ENCODE measurements at regions not wholly inside any gene's neighbourhood (a gene's known extent, or its start where the extent isn't known, plus 50 kb on each side); places are given as distances from the start of the nearest gene placed in this dataset.
A peak's percentile ranks its signal among the peaks of the same experiment; 100 is the strongest.

GRCh38 chr12:94815958-94816357 is 165.6 kb upstream of the TMCC3 start:
- Histone ChIP-seq H3K4me3 (ENCODE audit: low read depth in 1 of 3, low read length in 3 of 3) (no peak overlapping the region), H3K36me3 (ENCODE audit: control insufficient read depth in 3 of 3, insufficient read depth in 2 of 3, low read depth in 1 of 3, low read length in 3 of 3) (no peaks in the 10 kb centered on the region), H3K4me1 (ENCODE audit: control insufficient read depth in 3 of 3, insufficient read depth in 2 of 3, low read depth in 1 of 3, low read length in 2 of 3) (no peaks in the 10 kb centered on the region), H3K9me3 (ENCODE audit: control insufficient read depth in 2 of 2, insufficient read depth in 1 of 2, low read depth in 1 of 2, low read length in 1 of 2) (peaks cover 3 to 10% of the 10 kb centered on the region in 2 donors), H3K27me3 (ENCODE audit: control insufficient read depth in 3 of 3, insufficient read depth in 3 of 3, low read length in 3 of 3) (peaks cover 0 to 6% (median 0%) of the 10 kb centered on the region in 3 donors), H3K27ac (ENCODE audit: low read depth in 1 of 3, low read length in 2 of 3) (peak overlapping the region in 1 of 3 donors; percentile 34)
- no peak for DNase-seq
- WGBS, 3 donors, result 61 to 67% (median 66%) methylated on average over 7 of the region's 7 CpGs
- FAIRE-seq, result no peak

- Histone ChIP-seq H3K4me3 (ENCODE audit: low read depth in 1 of 3, low read length in 3 of 3) (no peak overlapping the region), H3K27me3 (ENCODE audit: control insufficient read depth in 3 of 3, insufficient read depth in 3 of 3, low read length in 3 of 3) (peaks cover 0 to 6% (median 0%) of the 10 kb centered on the region in 3 donors), H3K4me1 (ENCODE audit: control insufficient read depth in 3 of 3, insufficient read depth in 2 of 3, low read depth in 1 of 3, low read length in 2 of 3) (no peaks in the 10 kb centered on the region), H3K9me3 (ENCODE audit: control insufficient read depth in 2 of 2, insufficient read depth in 1 of 2, low read depth in 1 of 2, low read length in 1 of 2) (peaks cover 3 to 13% of the 10 kb centered on the region in 2 donors), H3K36me3 (ENCODE audit: control insufficient read depth in 3 of 3, insufficient read depth in 2 of 3, low read depth in 1 of 3, low read length in 3 of 3) (no peaks in the 10 kb centered on the region), H3K27ac (ENCODE audit: low read depth in 1 of 3, low read length in 2 of 3) (no peak overlapping the region)
- no peak for DNase-seq
- WGBS, 3 donors, result 75 to 88% (median 84%) methylated on average over 2 of the region's 2 CpGs
- no peak for FAIRE-seq
Measured at GRCh38 chr12:94815450-94815849, 165.1 kb upstream of the TMCC3 start.

GRCh38 chr12:94813314-94813713 is 163.0 kb upstream of the TMCC3 start:
- FAIRE-seq, result no peak
- WGBS, 3 donors, result 33 to 79% (median 36%) methylated on average over 2 of the region's 2 CpGs

GRCh38 chr12:94812345-94812744 is 162.0 kb upstream of the TMCC3 start:
- H3K27me3 ChIP-seq (ENCODE audit: control insufficient read depth in 3 of 3, insufficient read depth in 3 of 3, low read length in 3 of 3), result peaks cover 0 to 6% (median 0%) of the 10 kb centered on the region in 3 donors
- 85 to 93% (median 86%) methylated on average over 2 of the region's 2 CpGs for WGBS, 3 donors
- H3K9me3 ChIP-seq (ENCODE audit: control insufficient read depth in 2 of 2, insufficient read depth in 1 of 2, low read depth in 1 of 2, low read length in 1 of 2), result peaks cover 3 to 13% of the 10 kb centered on the region in 2 donors
- no peaks in the 10 kb centered on the region for H3K4me1 ChIP-seq (ENCODE audit: control insufficient read depth in 3 of 3, insufficient read depth in 2 of 3, low read depth in 1 of 3, low read length in 2 of 3)
- H3K36me3 ChIP-seq (ENCODE audit: control insufficient read depth in 3 of 3, insufficient read depth in 2 of 3, low read depth in 1 of 3, low read length in 3 of 3), result no peaks in the 10 kb centered on the region
- H3K4me3 ChIP-seq (ENCODE audit: low read depth in 1 of 3, low read length in 3 of 3), result no peak overlapping the region
- no peak for DNase-seq
- no peak for FAIRE-seq
- H3K27ac ChIP-seq (ENCODE audit: low read depth in 1 of 3, low read length in 2 of 3), result no peak overlapping the region

More at GRCh38 chr12:94813314-94813713, 163.0 kb upstream of the TMCC3 start:
- peaks cover 3 to 13% of the 10 kb centered on the region in 2 donors for H3K9me3 ChIP-seq (ENCODE audit: control insufficient read depth in 2 of 2, insufficient read depth in 1 of 2, low read depth in 1 of 2, low read length in 1 of 2)
- peaks cover 0 to 6% (median 0%) of the 10 kb centered on the region in 3 donors for H3K27me3 ChIP-seq (ENCODE audit: control insufficient read depth in 3 of 3, insufficient read depth in 3 of 3, low read length in 3 of 3)
- DNase-seq, result no peak
- no peak overlapping the region for H3K4me3 ChIP-seq (ENCODE audit: low read depth in 1 of 3, low read length in 3 of 3)
- no peaks in the 10 kb centered on the region for H3K4me1 ChIP-seq (ENCODE audit: control insufficient read depth in 3 of 3, insufficient read depth in 2 of 3, low read depth in 1 of 3, low read length in 2 of 3)
- no peaks in the 10 kb centered on the region for H3K36me3 ChIP-seq (ENCODE audit: control insufficient read depth in 3 of 3, insufficient read depth in 2 of 3, low read depth in 1 of 3, low read length in 3 of 3)
- H3K27ac ChIP-seq (ENCODE audit: low read depth in 1 of 3, low read length in 2 of 3), result no peak overlapping the region

GRCh38 chr12:94811611-94812010 is 161.3 kb upstream of the TMCC3 start:
- H3K4me3 ChIP-seq (ENCODE audit: low read depth in 1 of 3, low read length in 3 of 3), result no peak overlapping the region
- H3K36me3 ChIP-seq (ENCODE audit: control insufficient read depth in 3 of 3, insufficient read depth in 2 of 3, low read depth in 1 of 3, low read length in 3 of 3), result no peaks in the 10 kb centered on the region
- peaks cover 0 to 5% (median 0%) of the 10 kb centered on the region in 3 donors for H3K4me1 ChIP-seq (ENCODE audit: control insufficient read depth in 3 of 3, insufficient read depth in 2 of 3, low read depth in 1 of 3, low read length in 2 of 3)
- peaks cover 0 to 6% (median 0%) of the 10 kb centered on the region in 3 donors for H3K27me3 ChIP-seq (ENCODE audit: control insufficient read depth in 3 of 3, insufficient read depth in 3 of 3, low read length in 3 of 3)
- H3K9me3 ChIP-seq (ENCODE audit: control insufficient read depth in 2 of 2, insufficient read depth in 1 of 2, low read depth in 1 of 2, low read length in 1 of 2), result peaks cover 3 to 13% of the 10 kb centered on the region in 2 donors
- FAIRE-seq (no peak), DNase-seq (no peak)
- H3K27ac ChIP-seq (ENCODE audit: low read depth in 1 of 3, low read length in 2 of 3), result no peak overlapping the region

- no peaks in the 10 kb centered on the region for H3K36me3 ChIP-seq (ENCODE audit: control insufficient read depth in 3 of 3, insufficient read depth in 2 of 3, low read depth in 1 of 3, low read length in 3 of 3)
- H3K27me3 ChIP-seq (ENCODE audit: control insufficient read depth in 3 of 3, insufficient read depth in 3 of 3, low read length in 3 of 3), result no peaks in the 10 kb centered on the region
- H3K9me3 ChIP-seq (ENCODE audit: control insufficient read depth in 2 of 2, insufficient read depth in 1 of 2, low read depth in 1 of 2, low read length in 1 of 2), result peaks cover 3 to 10% of the 10 kb centered on the region in 2 donors
- no peak overlapping the region for H3K27ac ChIP-seq (ENCODE audit: low read depth in 1 of 3, low read length in 2 of 3)
- DNase-seq, result no peak
- no peak overlapping the region for H3K4me3 ChIP-seq (ENCODE audit: low read depth in 1 of 3, low read length in 3 of 3)
- peaks cover 0 to 8% (median 0%) of the 10 kb centered on the region in 3 donors for H3K4me1 ChIP-seq (ENCODE audit: control insufficient read depth in 3 of 3, insufficient read depth in 2 of 3, low read depth in 1 of 3, low read length in 2 of 3)
- no peak for FAIRE-seq
Measured at GRCh38 chr12:94807951-94808350, 157.6 kb upstream of the TMCC3 start.

GRCh38 chr12:94806617-94807016 is 156.3 kb upstream of the TMCC3 start:
- Histone ChIP-seq H3K4me3 (ENCODE audit: low read depth in 1 of 3, low read length in 3 of 3) (no peak overlapping the region), H3K9me3 (ENCODE audit: control insufficient read depth in 2 of 2, insufficient read depth in 1 of 2, low read depth in 1 of 2, low read length in 1 of 2) (peaks cover 0 to 4% of the 10 kb centered on the region in 2 donors), H3K27me3 (ENCODE audit: control insufficient read depth in 3 of 3, insufficient read depth in 3 of 3, low read length in 3 of 3) (no peaks in the 10 kb centered on the region), H3K36me3 (ENCODE audit: control insufficient read depth in 3 of 3, insufficient read depth in 2 of 3, low read depth in 1 of 3, low read length in 3 of 3) (no peaks in the 10 kb centered on the region), H3K4me1 (ENCODE audit: control insufficient read depth in 3 of 3, insufficient read depth in 2 of 3, low read depth in 1 of 3, low read length in 2 of 3) (peaks cover 0 to 8% (median 0%) of the 10 kb centered on the region in 3 donors), H3K27ac (ENCODE audit: low read depth in 1 of 3, low read length in 2 of 3) (no peak overlapping the region)
- no peak for FAIRE-seq
- peak; percentile 59 to 93 for DNase-seq
- WGBS, 3 donors, result 53 to 84% (median 59%) methylated on average over 6 of the region's 6 CpGs

- WGBS, 3 donors, result 84 to 93% (median 86%) methylated on average over 2 of the region's 2 CpGs
- Histone ChIP-seq H3K36me3 (ENCODE audit: control insufficient read depth in 3 of 3, insufficient read depth in 2 of 3, low read depth in 1 of 3, low read length in 3 of 3) (no peaks in the 10 kb centered on the region), H3K27me3 (ENCODE audit: control insufficient read depth in 3 of 3, insufficient read depth in 3 of 3, low read length in 3 of 3) (no peaks in the 10 kb centered on the region), H3K9me3 (ENCODE audit: control insufficient read depth in 2 of 2, insufficient read depth in 1 of 2, low read depth in 1 of 2, low read length in 1 of 2) (peaks cover 0 to 3% of the 10 kb centered on the region in 2 donors), H3K4me1 (ENCODE audit: control insufficient read depth in 3 of 3, insufficient read depth in 2 of 3, low read depth in 1 of 3, low read length in 2 of 3) (peaks cover 0 to 8% (median 0%) of the 10 kb centered on the region in 3 donors), H3K27ac (ENCODE audit: low read depth in 1 of 3, low read length in 2 of 3) (no peak overlapping the region), H3K4me3 (ENCODE audit: low read depth in 1 of 3, low read length in 3 of 3) (no peak overlapping the region)
- FAIRE-seq (no peak), DNase-seq (no peak)
Measured at GRCh38 chr12:94805749-94806529, 155.6 kb upstream of the TMCC3 start.

Measured in small intestine (tissue), 7 donors.